Activated naive CD4-positive, alpha-beta T cell treated with anti-CD3 and anti-CD28 coated beads, Interleukin-2, amount 10 ng/mL, durations not matched to agents 7 days and 5 days (primary cell): ENCODE measurements at regions not wholly inside any gene's neighbourhood (a gene's known extent, or its start where the extent isn't known, plus 50 kb on each side); places are given as distances from the start of the nearest gene placed in this dataset.
"Not testable (repeated sequence)": the region's sequence is repeated elsewhere in the genome, so short reads cannot be mapped to it uniquely, and the experiment has no call there.

Experiments used
- CTCF ChIA-PET: fragments of 350-600 bp; sonication (Branson Sonifier 250); formaldehyde crosslinking; loops from one replicate; lab custom pipeline; 2021; ENCODE audit warnings: antibody characterized with exemption; lab: Charles Lee
- DNase-seq: peaks from one replicate; pipeline ENCODE4 v3.0.0-alpha.2; 2020
- H3K27ac Mint-ChIP-seq: one replicate; pipeline ENCODE4 v1.8.0; 2021; ENCODE audit warnings: mild to moderate bottlenecking, moderate library complexity, mixed read lengths
- H3K27me3 Mint-ChIP-seq: one replicate; pipeline ENCODE4 v1.8.0; 2021; ENCODE audit warnings: mild to moderate bottlenecking, mixed read lengths
- H3K36me3 Mint-ChIP-seq: one replicate; pipeline ENCODE4 v1.8.0; 2021; ENCODE audit warnings: mixed read lengths
- H3K4me1 Mint-ChIP-seq: one replicate; pipeline ENCODE4 v1.8.0; 2021; ENCODE audit warnings: mixed read lengths
- H3K4me3 Mint-ChIP-seq: one replicate; pipeline ENCODE4 v1.8.0; 2021; ENCODE audit warnings: mild to moderate bottlenecking, moderate library complexity, mixed read lengths
- H3K9me3 Mint-ChIP-seq: one replicate; pipeline ENCODE4 v1.8.0; 2021; ENCODE audit warnings: mixed read lengths

GRCh38 chr15:89003865-89004725 lies 84.2 kb upstream of the ABHD2 start:
- Mint-ChIP-seq H3K27ac (no peak overlapping the region), H3K9me3 (no peaks in the 10 kb centered on the region), H3K4me3 (no peak overlapping the region), H3K4me1 (peaks cover 4% of the 10 kb centered on the region), H3K36me3 (no peaks in the 10 kb centered on the region), H3K27me3 (peaks cover 37% of the 10 kb centered on the region)
- CTCF ChIA-PET, result interaction anchor here (0.6 to 1.8 kb wide), 4 partner anchors 8 to 99 kb away, joined by 3 to 15 read pairs (median 5); no protein-coding TSS in a partner anchor
- DNase-seq, result peak; percentile 25

- CTCF ChIA-PET, result interaction anchor here (1.8 kb wide), 1 partner anchor 100 kb away, joined by 15 read pairs; no protein-coding TSS in a partner anchor
- no peaks in the 10 kb centered on the region for H3K9me3 Mint-ChIP-seq
- no peak overlapping the region for H3K27ac Mint-ChIP-seq
- H3K4me3 Mint-ChIP-seq, result no peak overlapping the region
- H3K4me1 Mint-ChIP-seq, result peaks cover 4% of the 10 kb centered on the region
- no peaks in the 10 kb centered on the region for H3K36me3 Mint-ChIP-seq
- no peak for DNase-seq
- peaks cover 37% of the 10 kb centered on the region for H3K27me3 Mint-ChIP-seq
Measured at GRCh38 chr15:89004726-89005030, 83.6 kb upstream of the ABHD2 start.

DNA sequence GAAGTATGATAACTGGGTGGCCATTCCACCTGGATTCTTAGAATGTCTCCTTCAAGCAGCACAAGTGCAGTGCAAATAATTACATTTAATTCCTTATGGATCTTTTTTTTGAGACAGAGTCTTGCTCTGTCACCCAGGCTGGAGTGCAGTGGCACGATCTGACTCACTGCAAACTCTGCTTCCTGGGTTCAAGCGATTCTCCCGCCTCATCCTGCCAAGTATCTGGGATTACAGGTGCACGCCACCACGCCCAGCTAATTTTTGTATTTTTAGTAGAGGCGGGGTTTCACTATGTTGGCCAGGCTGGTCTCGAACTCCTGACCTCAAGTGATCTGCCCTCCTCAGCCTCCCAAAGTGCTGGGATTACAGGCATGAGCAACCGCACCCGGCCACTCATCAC lies 80.7 kb upstream of the ABHD2 start:
- H3K27ac Mint-ChIP-seq, H3K9me3 Mint-ChIP-seq, DNase-seq, H3K36me3 Mint-ChIP-seq, H3K4me3 Mint-ChIP-seq, CTCF ChIA-PET, H3K4me1 Mint-ChIP-seq: not testable (repeated sequence)
- H3K27me3 Mint-ChIP-seq, result peaks cover 40% of the 10 kb centered on the region

DNA sequence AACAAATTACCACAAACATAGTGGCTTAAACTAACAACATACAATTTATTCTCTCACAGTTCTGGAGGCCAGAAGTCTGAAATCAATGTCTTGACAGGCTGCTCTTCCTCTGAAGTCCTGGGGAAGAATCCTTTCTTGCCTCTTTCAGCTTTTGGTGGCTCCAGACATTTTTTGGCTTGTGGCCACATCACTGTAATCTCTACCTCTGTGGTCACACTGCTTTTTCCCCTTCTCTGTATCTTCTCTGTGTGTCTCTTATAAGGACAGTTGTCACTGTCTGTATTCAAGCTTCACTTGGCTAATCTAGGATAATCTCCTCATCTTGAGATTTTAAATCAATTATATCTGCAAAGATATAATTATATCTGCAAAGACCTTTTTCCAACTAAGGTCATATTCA lies 80.3 kb upstream of the ABHD2 start:
- no peaks in the 10 kb centered on the region for H3K4me1 Mint-ChIP-seq
- no peak for DNase-seq
- H3K27ac Mint-ChIP-seq, result no peak overlapping the region
- H3K9me3 Mint-ChIP-seq, result no peaks in the 10 kb centered on the region
- H3K27me3 Mint-ChIP-seq, result peaks cover 35% of the 10 kb centered on the region
- H3K36me3 Mint-ChIP-seq, result no peaks in the 10 kb centered on the region
- H3K4me3 Mint-ChIP-seq, result no peak overlapping the region
- CTCF ChIA-PET, result no interaction called here

GRCh38 chr15:89009080-89009479 lies 79.2 kb upstream of the ABHD2 start:
- H3K27ac Mint-ChIP-seq, result no peak overlapping the region
- peaks cover 33% of the 10 kb centered on the region for H3K27me3 Mint-ChIP-seq
- no peaks in the 10 kb centered on the region for H3K4me1 Mint-ChIP-seq
- CTCF ChIA-PET, result interaction anchor here (1.6 kb wide), 1 partner anchor 104 kb away, joined by 9 read pairs; no protein-coding TSS in a partner anchor
- no peaks in the 10 kb centered on the region for H3K36me3 Mint-ChIP-seq
- DNase-seq, result no peak
- H3K4me3 Mint-ChIP-seq, result no peak overlapping the region
- no peaks in the 10 kb centered on the region for H3K9me3 Mint-ChIP-seq

- peaks cover 47% of the 10 kb centered on the region for H3K27me3 Mint-ChIP-seq
- no peak overlapping the region for H3K27ac Mint-ChIP-seq
- H3K4me1 Mint-ChIP-seq, result peaks cover 38% of the 10 kb centered on the region
- CTCF ChIA-PET, result interaction anchor here (1.2 to 1.6 kb wide), 2 partner anchors 101 to 111 kb away, joined by 4 to 16 read pairs; no protein-coding TSS in a partner anchor
- DNase-seq, result no peak
- no peaks in the 10 kb centered on the region for H3K9me3 Mint-ChIP-seq
- H3K36me3 Mint-ChIP-seq, result peaks cover 2% of the 10 kb centered on the region
- no peak overlapping the region for H3K4me3 Mint-ChIP-seq
Measured at GRCh38 chr15:89015412-89016097, 72.7 kb upstream of the ABHD2 start.

GRCh38 chr15:89016549-89017041 lies 71.7 kb upstream of the ABHD2 start:
- CTCF ChIA-PET, result interaction anchor here (0.8 to 8.0 kb wide), 3 partner anchors 12 to 112 kb away, joined by 3 to 66 read pairs (median 16); no protein-coding TSS in a partner anchor
- no peaks in the 10 kb centered on the region for H3K9me3 Mint-ChIP-seq
- DNase-seq, result no peak
- H3K27ac Mint-ChIP-seq, result peak overlapping the region; percentile 43
- no peak overlapping the region for H3K4me3 Mint-ChIP-seq
- peaks cover 2% of the 10 kb centered on the region for H3K36me3 Mint-ChIP-seq
- peaks cover 47% of the 10 kb centered on the region for H3K27me3 Mint-ChIP-seq
- peaks cover 38% of the 10 kb centered on the region for H3K4me1 Mint-ChIP-seq

DNA sequence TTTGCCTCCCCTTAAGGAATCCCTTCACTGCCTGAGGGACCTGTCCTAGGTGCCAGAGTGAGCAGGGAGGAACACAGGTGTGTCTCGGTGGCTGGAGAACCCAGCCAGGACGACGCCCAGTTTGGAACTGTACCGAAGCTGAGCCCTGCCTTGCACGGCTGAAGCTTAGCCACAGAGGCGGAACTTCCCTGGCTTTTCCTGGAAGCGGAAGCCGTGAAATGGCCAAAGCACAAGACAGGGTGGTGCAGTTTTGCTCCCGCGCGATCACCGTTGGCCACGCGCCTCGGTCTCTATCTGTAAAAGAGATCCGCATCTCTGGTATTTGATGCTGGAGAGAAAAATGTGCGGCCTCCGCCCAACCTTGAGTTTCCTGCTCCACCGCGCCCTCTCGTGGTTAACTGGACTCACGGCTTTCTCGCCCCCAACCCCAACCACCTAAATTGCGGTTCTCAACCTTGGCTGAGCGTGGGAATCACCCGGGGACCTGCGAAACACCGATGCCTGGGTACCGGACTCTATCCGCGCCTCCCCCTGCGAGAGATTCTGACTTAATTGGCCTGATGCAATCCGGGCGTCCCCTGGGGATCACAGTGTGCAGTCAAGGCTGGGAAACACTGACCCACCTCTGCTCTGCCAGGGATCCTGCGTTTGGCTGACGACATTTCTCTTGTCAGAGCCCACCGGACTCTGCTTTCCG lies 70.7 kb upstream of the ABHD2 start:
- Mint-ChIP-seq H3K9me3 (no peaks in the 10 kb centered on the region), H3K4me1 (peaks cover 38% of the 10 kb centered on the region), H3K27ac (peak overlapping the region; percentile 19), H3K27me3 (peaks cover 45% of the 10 kb centered on the region), H3K36me3 (peaks cover 2% of the 10 kb centered on the region), H3K4me3 (peak overlapping the region; percentile 31)
- CTCF ChIA-PET, result interaction anchor here (0.6 to 8.0 kb wide), 3 partner anchors 10 to 113 kb away, joined by 3 to 66 read pairs (median 3); no protein-coding TSS in a partner anchor
- DNase-seq, result peak; percentile 90

DNA sequence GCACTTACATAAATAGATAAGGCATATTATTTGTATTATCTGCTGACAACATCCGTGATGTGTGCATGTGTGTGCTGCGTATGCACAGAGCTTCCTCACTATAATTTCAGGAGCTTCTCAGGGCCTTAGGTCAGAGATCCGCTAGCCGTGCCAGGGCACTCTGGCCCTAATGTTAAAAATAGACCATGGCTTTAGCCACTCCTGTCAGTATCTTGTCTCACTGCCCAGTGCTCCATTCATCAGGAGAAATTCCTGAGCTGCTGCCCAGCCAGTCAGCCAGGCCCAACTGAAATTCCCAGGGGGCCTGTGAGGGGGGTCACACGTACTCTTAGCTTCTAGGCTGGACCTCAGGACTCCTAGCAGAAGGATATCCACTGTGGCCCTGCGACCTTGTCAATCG lies 70.0 kb upstream of the ABHD2 start:
- Mint-ChIP-seq H3K27me3 (peaks cover 47% of the 10 kb centered on the region), H3K27ac (no peak overlapping the region), H3K9me3 (no peaks in the 10 kb centered on the region), H3K36me3 (peaks cover 2% of the 10 kb centered on the region), H3K4me3 (peak overlapping the region; percentile 31), H3K4me1 (peaks cover 38% of the 10 kb centered on the region)
- CTCF ChIA-PET, result interaction anchor here (0.6 to 8.0 kb wide), 4 partner anchors 10 to 160 kb away, joined by 3 to 66 read pairs (median 4); no protein-coding TSS in a partner anchor
- DNase-seq, result no peak

DNA sequence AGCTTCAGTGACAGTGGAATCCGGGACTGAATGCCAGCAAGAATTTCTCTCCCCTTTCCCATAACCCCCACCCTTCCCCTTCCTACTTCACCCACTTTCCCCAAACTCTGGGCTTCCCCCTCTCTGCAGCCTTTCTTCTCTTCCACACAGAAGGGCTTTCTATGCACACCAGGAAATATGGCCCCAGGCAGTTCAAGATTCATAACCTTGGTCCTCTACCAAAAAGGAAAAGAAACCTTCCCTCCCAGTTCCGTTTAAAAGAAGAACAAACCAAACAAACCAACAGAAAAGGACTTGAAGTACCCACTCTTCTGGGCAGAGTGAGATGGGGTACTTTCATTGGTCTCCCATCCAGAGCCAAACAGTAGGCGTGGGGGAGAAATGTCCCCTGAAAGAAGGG lies 68.8 kb upstream of the ABHD2 start:
- Mint-ChIP-seq H3K36me3 (peaks cover 2% of the 10 kb centered on the region), H3K27me3 (peaks cover 41% of the 10 kb centered on the region), H3K4me3 (no peak overlapping the region), H3K27ac (no peak overlapping the region), H3K9me3 (no peaks in the 10 kb centered on the region), H3K4me1 (peaks cover 38% of the 10 kb centered on the region)
- CTCF ChIA-PET, result interaction anchor here (8.0 kb wide), 1 partner anchor 115 kb away, joined by 66 read pairs; no protein-coding TSS in a partner anchor
- DNase-seq, result no peak

DNA sequence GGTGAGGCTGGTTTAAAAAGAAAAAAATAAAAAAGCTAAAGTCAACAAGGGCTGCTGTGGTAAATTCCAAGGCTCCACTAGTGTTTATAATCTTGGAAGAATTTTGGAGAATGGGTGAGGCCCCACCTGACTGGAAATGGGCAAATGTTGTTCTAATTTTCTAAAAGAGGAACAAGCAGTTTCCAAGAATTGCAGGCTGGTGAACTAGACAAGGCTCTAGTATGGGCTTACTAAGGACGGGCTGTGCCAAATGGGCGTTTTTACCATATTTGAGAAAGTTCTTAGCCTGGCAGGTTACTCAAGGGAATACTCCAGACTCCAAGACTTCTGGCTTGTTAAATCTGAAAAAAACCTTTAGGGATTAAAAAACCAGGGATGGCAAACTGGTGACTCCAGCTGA lies 67.0 kb upstream of the ABHD2 start:
- no peak overlapping the region for H3K4me3 Mint-ChIP-seq
- peaks cover 38% of the 10 kb centered on the region for H3K27me3 Mint-ChIP-seq
- CTCF ChIA-PET, result interaction anchor here (8.0 kb wide), 1 partner anchor 117 kb away, joined by 66 read pairs; no protein-coding TSS in a partner anchor
- no peaks in the 10 kb centered on the region for H3K9me3 Mint-ChIP-seq
- no peak overlapping the region for H3K27ac Mint-ChIP-seq
- peaks cover 33% of the 10 kb centered on the region for H3K4me1 Mint-ChIP-seq
- H3K36me3 Mint-ChIP-seq, result peaks cover 2% of the 10 kb centered on the region
- DNase-seq, result no peak

DNA sequence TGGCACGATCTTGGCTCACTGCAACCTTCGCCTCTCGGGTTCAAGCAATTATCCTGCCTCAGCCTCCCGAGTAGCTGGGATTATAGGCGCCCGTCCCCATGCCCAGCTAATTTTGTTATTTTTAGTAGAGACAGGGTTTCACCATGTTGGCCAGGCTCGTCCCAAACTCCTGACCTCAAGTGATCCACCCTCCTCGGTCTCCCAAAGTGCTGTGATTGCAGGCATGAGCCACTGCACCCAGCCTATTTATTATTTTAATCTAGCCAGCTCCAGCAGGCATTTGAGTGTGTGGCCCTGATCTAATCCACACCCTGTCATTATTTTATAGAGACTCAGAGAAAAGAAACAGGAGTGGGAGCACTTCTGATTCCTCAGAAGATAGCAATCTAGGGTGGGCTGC lies 66.4 kb upstream of the ABHD2 start:
- not testable (repeated sequence) for H3K27ac Mint-ChIP-seq, H3K36me3 Mint-ChIP-seq, H3K9me3 Mint-ChIP-seq, H3K4me3 Mint-ChIP-seq, DNase-seq
- Mint-ChIP-seq H3K27me3 (peaks cover 32% of the 10 kb centered on the region), H3K4me1 (peaks cover 27% of the 10 kb centered on the region)
- CTCF ChIA-PET, result interaction anchor here (1.1 to 8.0 kb wide), 2 partner anchors 36 to 117 kb away, joined by 3 to 66 read pairs; no protein-coding TSS in a partner anchor

- CTCF ChIA-PET, result interaction anchor here (8.0 kb wide), 1 partner anchor 119 kb away, joined by 66 read pairs; no protein-coding TSS in a partner anchor
- Mint-ChIP-seq H3K36me3 (peaks cover 2% of the 10 kb centered on the region), H3K27ac (no peak overlapping the region), H3K4me1 (peaks cover 12% of the 10 kb centered on the region), H3K9me3 (no peaks in the 10 kb centered on the region), H3K27me3 (peaks cover 24% of the 10 kb centered on the region), H3K4me3 (no peak overlapping the region)
- DNase-seq, result no peak
Measured at GRCh38 chr15:89023311-89023961, 64.8 kb upstream of the ABHD2 start.
